ENCODE measurements at regions not wholly inside any gene's neighbourhood (a gene's known extent, or its start where the extent isn't known, plus 50 kb on each side); places are given as distances from the start of the nearest gene placed in this dataset.

- H2BK12ac ChIP-seq (ENCODE audit: insufficient read length, low read depth, low read length), result no peak overlapping the region
- Mint-ChIP-seq H3K36me3 (ENCODE audit: insufficient read depth in 1 of 3, low read depth in 3 of 3) (peaks cover 0 to 2% (median 0%) of the 10 kb centered on the region in 3 experiments; a peak in 1 of 7 replicates), H3K4me3 (no peak overlapping the region), H3K27ac (peak overlapping the region in 2 of 3 experiments; percentile 18 to 49; a peak in 2 of 7 replicates), H3K4me1 (peaks cover 5% of the 10 kb centered on the region in 2 experiments), H3K9me3 (no peaks in the 10 kb centered on the region; a peak in 1 of 5 replicates), H3K27me3 (ENCODE audit: low read depth) (no peaks in the 10 kb centered on the region)
- DNase-seq, result no peak
- no peak overlapping the region for H3K9ac ChIP-seq (ENCODE audit: extremely low read depth, insufficient read length, low read length)
- H3K18ac ChIP-seq (ENCODE audit: insufficient read length, low read depth, low read length), result no peak overlapping the region
- no peaks in the 10 kb centered on the region for H4K20me1 ChIP-seq (ENCODE audit: control insufficient read depth, insufficient read depth, insufficient read length)
- no peak overlapping the region for H3K23ac ChIP-seq (ENCODE audit: insufficient read length, low read depth, low read length)
- no peaks in the 10 kb centered on the region for H3K27me3 ChIP-seq (ENCODE audit: insufficient read depth, low read length)
- H3K4ac ChIP-seq (ENCODE audit: low read depth, low read length), result no peak overlapping the region
- H3K27ac ChIP-seq (ENCODE audit: insufficient read length, low read depth, low read length), result no peak overlapping the region
- no peak overlapping the region for H4K91ac ChIP-seq (ENCODE audit: insufficient read length, low read depth, low read length)
- H3T11ph ChIP-seq (ENCODE audit: low read length), result no peak overlapping the region
- H3K56ac ChIP-seq (ENCODE audit: insufficient read length, low read depth, low read length), result no peak overlapping the region
- H2BK120ac ChIP-seq (ENCODE audit: low read depth, low read length, poor library complexity, severe bottlenecking), result no peak overlapping the region
- H3K14ac ChIP-seq (ENCODE audit: insufficient read depth, low read length), result no peak overlapping the region
- WGBS (ENCODE audit: extremely low coverage, insufficient read length, low lambda C conversion rate), result no CpG with 5 or more reads among the region's 2 CpGs
- no peaks in the 10 kb centered on the region for H3K9me3 ChIP-seq (ENCODE audit: control insufficient read depth, low read depth, low read length)
- no peak overlapping the region for H2AK5ac ChIP-seq (ENCODE audit: insufficient read length, low read length)
- no peak overlapping the region for H4K8ac ChIP-seq (replicated peaks; ENCODE audit: insufficient read length, low read depth, low read length)
- no peak overlapping the region for H2BK5ac ChIP-seq (ENCODE audit: insufficient read length, low read length)
- no peaks in the 10 kb centered on the region for H3K23me2 ChIP-seq (ENCODE audit: insufficient read length, low read depth, low read length, poor library complexity, severe bottlenecking)
- no peaks in the 10 kb centered on the region for H3K79me1 ChIP-seq (ENCODE audit: insufficient read depth, low read depth, low read length, poor library complexity, severe bottlenecking)
- no peak overlapping the region for H2AFZ ChIP-seq (ENCODE audit: low read length)
- 0 out of 2 replicates have a peak, but pooled peaks cover 2% of the 10 kb centered on the region for H3K4me1 ChIP-seq (ENCODE audit: insufficient read depth, low read length)
- H3K4me2 ChIP-seq (ENCODE audit: insufficient read depth, insufficient read length, low read length), result no peak overlapping the region
- TF ChIP-seq CTCF (conservative IDR thresholded peaks at IDR 0.05), result no peak
- H2BK20ac ChIP-seq (ENCODE audit: low read depth, low read length, poor library complexity, severe bottlenecking), result no peak overlapping the region
- H4K5ac ChIP-seq (ENCODE audit: insufficient read length, low read depth, low read length), result no peak overlapping the region
- H3K79me2 ChIP-seq (ENCODE audit: insufficient read depth, low read length), result no peaks in the 10 kb centered on the region
- H2BK15ac ChIP-seq (ENCODE audit: low read depth, low read length), result no peak overlapping the region
These were observed 276.8 kb downstream of the PIK3C3 start for GRCh38 chr18:42231796-42232195.
